Retina (tissue), 1 donor: ENCODE measurements at regions not wholly inside any gene's neighbourhood (a gene's known extent, or its start where the extent isn't known, plus 50 kb on each side); places are given as distances from the start of the nearest gene placed in this dataset.

Experiments
- DNase-seq: peaks from one replicate; pipeline ENCODE4 v3.0.0-alpha.2; 2016

DNA sequence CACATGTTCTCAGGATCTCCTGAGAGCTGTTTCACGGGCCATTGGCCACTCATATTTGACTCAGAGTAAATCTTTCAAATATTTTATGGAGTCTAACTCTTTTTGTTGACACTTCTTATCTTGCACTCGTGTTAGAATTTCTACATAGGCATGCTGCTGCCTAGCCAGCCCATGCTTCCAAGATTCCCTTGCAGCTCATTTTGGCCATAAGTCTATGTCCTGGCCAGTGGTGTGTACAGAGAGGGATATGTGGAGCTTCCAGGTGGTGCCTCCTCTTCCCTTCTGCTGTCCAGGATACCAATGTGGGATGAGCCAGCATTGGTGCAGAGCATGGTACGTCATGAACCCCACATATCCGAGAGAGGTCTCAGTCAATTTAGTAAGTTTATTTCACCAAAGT, 522.6 kb downstream of the QKI start:
- no peak for DNase-seq

DNA sequence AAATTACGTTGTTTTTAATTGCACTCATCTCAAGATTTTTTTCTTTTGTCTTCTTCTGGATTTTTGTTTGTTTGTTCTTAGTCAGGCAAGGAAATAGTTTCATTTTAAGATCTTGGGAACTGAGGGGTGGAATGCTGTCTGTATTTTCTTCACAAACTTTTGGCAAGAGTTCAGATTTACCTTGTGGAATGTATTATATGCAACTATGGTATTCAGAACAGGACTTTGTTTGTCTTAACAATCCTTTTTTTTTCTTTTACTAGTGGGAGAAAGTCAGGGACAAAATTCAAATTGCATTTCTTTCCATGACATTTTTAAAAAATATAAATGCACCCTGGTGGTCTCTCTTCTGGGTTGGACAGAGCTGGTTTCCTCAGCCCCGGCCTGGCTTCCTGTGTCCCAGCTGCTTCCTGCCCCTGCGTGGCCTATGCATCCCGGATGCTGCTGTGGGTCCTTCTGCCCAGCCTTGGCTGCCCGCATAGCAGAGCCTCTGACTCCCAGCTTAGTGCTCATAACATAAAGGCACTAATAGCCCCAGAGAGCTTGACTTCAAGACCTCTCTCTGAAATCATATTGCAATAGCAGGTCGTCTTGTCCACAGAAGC, 520.7 kb downstream of the QKI start:
- DNase-seq: no peak

DNA sequence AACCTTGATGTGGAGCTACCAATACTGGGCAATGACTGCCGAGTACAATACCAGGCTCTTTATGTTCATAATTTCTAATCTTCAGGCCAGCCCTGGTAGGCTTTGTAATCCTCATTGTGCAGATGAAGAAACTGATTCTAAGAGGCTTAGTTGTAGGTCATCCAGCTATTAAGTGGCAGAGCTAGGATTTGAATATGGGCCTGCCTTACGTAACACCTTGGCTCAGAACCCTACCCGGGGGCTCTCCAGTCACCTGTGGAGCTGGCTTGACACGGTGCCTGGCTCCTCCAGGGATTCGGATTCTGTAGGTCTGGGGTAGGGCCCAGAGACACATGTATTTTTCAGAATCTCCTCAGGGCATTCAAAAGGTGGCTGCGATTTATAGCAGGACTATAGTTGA, 515.5 kb downstream of the QKI start:
- no peak for DNase-seq

DNA sequence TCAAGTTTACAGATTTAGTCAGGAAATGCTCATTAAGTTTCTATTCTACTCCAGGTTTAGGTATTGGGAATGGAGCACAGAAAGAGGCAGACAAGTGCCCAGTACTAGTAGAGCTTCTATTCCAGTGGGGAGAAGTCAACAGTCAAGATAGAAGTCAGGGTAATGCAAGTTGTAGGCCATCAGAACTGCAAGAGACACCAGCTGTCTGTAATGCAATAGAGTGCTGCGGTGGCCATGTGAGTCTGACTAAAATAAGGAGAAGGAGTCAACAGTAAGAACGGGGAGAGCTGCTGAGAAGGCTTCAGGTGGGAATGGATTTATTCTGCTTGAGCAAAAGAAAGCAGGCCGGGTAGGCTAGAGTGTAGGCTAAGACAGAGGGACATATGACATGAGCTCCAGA, 515.0 kb downstream of the QKI start:
- no peak for DNase-seq

DNA sequence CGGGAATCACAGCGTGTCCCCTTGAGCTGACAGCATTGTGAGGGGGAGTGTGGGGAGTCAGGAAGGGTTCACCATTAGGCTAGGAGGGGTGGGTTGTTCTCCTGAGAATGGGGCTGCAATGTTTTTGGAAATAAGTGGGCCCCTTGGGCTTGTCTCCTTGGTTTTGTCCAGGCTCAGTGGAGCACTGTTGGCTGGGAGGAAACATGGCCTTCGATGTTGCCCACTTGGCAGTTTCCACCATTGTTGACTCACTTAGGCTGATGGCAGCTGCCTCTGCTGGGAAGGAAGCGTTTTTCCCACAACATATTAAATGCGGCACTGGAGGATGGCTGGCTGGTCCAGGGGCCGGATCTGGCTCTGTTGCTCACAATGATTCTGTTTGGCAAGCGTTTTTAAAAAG, 512.1 kb downstream of the QKI start:
- DNase-seq: no peak

DNA sequence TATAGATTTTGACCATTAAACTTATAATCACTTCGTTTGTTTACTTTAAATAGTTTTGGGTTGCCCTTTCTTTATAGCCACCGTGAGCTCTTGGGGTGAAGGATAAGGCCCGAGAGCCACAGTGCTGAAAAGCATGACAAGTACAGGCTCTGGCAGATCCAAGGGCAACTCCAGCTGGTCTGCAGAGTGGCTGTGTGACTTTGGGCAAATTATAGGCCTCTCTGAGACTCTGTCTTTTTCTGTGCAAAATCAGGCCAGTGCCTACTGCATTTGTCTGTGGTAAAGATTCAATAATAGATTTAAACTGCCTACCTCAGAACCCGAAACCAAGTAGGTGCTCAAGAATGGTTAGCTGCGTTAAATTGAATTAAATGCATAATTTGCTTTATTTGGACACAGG, 511.3 kb downstream of the QKI start:
- DNase-seq: no peak

DNA sequence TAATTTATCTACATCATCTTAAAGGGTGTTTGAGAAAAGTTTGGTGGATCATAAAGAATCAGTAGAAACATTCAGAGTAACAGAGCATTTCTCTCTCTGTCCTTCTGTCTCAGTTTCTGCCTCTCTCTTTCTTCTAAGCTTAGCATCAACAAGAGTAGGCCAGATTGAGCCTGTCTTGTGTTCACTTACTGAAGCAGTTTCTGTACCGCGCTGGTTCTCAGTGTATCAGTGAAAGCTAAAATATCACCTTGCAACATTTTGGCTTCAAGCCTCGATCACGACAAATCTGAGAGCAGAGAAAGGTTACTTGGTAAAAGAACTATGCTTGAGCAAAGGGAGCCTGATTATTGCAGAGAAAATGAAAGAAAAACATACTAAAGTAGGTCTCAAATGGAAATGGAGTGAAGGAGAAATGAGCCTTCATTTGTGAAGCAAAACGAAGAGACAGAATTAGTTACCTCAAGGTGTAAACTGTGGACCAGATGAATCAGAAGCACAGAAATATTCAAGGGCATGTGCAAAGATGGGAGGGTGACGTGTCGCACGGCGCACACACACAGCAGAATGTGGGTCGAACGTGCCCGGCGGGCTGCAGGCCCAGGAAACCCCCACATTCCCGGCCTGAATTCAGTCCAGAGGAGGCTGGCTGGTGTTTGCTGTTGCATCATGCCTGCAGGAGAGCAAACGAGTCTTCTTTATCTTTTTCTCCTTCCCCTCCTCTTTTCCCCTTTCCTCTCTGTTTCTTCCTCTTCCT, 509.3 kb downstream of the QKI start:
- no peak for DNase-seq

DNA sequence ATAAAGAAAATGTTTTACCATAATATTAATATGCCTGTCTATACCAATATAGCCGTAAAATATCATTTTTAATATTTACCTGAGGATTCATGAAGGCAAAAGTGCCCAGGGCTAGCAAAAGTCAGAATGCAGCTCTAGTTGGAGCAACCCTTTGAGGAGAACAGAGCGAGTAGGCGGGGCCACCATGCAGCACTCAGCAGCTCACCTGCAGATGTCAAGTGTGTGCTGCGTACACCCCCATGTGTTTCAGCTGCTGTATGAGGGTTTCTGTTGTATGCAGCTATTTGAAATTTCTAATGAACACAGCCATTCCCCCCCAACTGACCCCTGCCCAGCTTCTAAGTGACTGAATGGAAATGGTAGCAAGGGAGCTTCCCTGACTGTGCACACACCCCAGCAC, 508.0 kb downstream of the QKI start:
- no peak for DNase-seq

DNA sequence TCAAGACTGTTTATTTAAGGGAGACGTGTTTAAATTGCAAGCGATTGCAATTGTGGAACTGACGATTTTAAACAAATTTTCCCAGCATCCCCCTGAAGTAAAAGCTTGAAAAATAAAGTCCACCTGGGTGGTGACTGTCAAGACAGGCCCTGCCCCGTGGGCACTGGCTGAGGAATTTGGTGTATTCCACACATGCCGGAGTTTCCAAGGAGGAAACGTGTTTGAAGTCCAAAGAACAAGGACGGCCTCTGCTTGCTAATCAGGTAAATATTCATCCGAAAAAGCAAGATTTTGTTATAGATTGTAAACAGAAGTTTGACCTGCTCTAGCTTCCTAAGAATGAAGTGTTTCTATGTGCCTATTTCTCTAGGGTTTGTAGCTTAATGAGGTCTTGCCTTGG, 505.1 kb downstream of the QKI start:
- no peak for DNase-seq

DNA sequence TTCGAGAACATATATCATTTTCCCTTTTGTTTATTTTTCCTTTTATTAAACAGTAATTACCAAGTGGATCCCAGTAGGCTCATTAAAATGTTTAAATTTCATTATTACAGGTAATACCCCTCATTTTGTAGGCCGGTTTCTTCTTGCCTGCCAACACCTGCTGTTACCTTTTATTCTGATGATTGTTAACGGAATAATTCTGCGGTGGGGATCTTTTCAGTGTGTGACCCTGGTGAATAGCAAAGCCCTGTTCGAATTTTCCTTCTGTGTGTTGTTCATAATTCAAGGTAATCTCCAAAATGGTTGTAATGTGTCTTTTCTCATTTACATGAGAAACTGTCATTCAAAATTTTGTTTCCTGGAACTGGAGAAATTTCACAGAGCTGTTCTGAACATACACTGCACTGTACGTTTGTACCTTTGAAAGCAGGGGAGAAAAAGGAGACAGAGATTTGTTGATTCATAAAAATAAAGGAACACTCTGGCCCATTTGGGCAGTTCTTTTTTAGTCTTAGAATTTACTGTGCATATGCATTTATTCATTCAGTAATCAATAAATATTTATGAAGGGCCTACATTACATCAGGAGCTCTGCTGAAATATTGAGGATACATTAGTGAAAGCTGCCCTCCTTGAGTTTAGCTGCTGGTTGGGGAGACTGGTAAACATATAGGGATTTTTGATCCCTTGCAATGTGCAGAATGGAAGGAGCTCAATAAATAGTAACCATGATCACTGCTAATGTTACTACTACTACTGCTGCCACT, 502.0 kb downstream of the QKI start:
- no peak for DNase-seq

DNA sequence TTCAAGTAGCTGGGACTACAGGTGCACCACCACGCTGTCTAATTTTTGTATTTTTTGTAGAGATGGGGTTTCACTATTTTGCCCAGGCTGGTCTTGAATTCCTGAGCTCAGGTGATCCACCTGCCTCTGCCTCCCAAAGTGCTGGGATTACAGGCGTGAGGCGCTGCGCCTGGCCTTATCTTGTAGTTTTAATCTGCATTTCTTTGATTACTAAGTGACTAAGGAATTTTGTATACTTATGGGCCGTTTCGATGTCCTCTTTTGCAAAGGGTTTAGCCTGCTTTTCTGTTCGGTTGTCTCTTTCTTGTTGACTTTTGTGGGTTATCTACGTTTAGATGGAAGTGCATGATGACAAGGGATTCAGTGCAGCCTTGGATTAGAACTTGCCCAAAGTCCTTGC, 500.6 kb downstream of the QKI start:
- DNase-seq: no peak

DNA sequence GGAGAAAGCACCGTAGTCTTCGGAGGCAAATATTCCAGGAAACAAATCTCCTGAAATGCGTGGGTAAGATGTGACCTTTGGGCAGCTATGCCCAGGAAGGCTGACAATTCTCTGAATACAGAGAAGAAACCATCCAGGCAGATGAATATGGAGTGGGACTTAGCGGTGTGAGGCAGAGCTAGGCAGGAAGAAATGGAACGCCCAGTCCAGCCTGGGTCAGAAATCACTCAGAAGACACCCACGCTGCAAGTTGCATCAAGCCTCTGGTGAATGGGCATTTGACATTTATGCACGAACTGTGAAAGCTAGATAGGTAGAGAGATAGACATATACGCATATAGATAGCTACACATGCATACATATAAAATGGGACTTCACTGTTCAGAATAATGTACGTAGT, 498.5 kb downstream of the QKI start:
- no peak for DNase-seq

DNA sequence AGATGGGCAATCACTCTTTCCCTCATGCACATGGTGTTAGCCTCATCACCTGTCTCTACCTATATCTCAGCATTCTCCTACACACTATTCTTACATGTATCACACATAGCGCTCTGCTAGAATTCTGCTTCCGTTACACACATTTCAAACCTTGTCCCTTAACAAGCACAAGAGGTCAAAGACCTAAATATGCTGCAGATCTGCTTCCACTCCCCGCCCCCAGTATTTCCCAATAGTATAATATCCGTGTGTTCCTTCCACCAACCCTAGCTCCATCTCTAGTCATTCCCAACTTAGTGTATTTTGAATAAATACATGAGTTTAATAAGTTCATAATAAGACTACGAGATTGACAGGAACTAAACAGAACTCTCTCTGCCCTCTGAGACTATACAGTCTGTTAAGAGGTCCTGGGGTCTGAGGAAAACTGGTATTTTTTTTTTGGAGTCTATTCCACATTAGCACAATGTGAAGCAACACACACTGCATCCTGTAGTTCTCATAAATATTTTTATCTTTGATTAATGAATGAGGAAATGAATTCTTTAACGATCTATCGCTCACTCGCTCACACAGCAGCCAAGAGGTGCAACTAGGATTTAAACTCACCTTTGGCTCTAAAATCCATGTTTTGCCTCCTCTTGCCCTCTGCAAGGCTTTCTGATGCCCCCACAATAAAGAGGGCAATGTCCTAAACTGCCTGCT, 491.6 kb downstream of the QKI start:
- DNase-seq: no peak

DNA sequence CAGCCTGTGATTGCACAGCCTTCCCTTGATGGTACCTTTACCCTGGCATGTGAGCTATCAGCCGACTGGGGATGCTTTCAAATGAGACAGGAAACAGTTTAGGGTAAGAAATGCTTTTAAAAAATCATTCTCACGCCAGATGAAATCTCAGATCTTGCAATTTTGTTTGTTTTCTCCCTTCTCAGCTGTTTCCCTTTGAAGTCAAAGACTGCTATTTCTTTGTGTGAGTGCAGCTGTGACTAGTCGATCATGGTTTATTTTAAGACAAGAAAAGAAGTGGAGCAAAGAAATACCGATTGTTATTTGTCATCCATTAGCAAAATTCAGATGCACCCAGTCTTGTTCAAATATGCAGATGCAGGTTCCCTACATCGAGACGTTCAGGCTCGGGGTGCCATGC, 489.7 kb downstream of the QKI start:
- DNase-seq: no peak

DNA sequence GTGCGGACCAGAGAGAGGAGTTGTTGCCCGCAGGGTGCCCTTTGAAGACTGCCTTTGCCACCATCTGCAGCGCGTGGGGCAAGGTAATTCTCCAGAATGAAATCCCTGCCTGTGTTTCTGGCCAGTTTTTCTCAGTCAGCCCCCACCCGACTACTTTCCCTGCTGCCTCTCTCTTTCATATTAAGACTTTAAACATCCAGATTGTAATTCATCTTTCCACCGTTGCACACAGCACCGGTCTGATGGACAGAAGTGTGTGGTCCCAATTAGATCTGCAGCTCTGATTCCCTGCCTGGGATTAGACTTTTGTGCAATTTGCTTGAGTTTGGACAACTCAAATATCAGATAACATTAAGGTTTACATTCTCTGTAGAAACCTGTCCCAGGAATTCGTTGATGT, 489.0 kb downstream of the QKI start:
- no peak for DNase-seq

DNA sequence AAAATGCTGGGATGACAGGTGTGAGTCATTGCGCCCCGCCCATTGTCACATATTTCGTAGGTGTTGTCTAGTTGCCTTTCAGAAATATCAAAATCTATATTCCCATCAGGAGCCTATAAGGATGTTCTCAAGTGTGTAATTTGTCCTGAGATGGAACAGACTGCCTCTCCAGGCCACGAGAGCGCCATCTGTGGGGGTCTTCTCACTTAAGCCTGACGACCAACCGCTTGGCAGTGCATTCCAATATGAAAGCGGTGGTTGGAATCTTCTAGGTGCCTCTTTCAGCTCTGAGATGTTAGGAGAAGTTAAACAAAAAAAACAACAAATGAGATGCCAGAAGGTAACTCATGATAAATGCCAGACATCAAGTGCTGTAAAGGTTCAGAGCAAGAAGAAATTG, 488.5 kb downstream of the QKI start:
- no peak for DNase-seq

DNA sequence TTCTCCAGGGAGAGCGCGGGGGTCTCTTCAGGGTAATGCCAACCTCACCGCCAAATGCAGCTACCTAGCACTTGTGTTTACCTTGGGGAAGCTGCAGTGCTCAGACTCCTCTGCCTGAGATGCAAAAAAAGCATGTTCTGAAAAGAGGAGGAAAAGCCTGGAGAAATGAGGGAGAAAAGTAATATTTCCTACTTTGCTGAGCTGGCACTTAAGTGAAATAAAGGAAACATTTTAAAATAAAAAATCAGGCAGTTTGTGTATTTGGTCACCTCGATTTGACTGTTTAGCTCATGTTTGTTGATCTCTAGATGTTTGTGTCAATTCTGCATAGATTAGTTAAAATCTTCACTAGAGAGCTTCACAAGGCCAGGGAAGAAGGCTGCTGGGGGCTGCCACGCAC, 487.2 kb downstream of the QKI start:
- DNase-seq: no peak

DNA sequence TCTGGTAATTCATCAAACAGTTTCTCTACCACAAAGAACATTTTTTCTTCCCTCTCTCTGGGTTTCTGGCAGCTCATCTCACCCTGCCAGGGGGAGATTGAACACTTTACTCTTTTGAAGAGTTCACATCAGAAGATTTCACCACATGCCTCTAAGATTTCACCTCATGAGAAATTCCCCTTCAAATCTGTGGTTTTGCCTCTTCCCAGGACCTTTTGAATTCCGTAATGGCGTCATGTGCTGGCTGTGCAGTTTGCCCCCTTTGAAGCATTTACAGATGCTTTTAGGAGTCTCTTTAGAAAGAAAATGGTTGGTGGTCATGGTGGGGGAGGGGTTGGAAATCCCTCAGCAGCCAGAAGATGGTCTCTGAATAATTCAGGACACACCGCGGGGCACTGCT, 486.1 kb downstream of the QKI start:
- peak; percentile 16 for DNase-seq

DNA sequence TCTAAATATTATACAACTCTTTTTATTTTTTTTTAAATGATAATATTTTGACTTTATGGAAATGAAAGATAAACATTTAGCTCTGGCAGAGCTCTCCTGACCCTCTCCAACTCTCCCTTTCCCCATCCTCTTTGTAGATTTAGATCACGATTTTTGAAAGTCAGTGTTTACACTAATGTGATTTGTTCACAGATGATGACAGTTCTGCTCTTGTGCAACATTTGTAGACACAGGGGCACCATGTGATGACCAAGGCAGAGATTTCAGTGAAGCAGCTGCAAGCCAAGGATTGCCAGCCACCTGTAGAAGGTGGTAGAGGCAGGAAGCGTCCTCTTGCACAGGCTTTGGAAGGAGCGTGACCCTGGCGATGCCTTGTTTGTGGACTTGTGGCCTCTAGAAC, 483.2 kb downstream of the QKI start:
- DNase-seq: no peak

DNA sequence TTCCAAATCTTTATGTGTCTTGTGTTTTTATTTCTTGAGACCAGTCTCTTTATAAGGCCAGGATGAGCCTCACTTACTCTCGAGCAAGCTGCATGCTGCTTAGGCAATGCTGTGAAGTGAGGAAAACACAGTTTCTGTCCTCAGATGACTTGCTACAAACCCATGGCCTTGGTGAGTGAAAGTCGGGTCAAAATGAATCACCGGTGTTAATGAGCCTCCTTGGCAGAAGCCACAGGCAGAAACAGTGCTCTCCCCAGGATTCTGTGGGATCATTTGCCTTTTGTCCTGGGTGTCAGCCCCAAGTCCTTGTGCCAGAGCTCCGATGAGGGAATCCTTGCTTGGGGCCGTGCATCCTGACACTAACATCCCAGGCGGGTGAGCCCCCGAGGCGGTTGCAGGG, 482.5 kb downstream of the QKI start:
- DNase-seq: no peak

DNA sequence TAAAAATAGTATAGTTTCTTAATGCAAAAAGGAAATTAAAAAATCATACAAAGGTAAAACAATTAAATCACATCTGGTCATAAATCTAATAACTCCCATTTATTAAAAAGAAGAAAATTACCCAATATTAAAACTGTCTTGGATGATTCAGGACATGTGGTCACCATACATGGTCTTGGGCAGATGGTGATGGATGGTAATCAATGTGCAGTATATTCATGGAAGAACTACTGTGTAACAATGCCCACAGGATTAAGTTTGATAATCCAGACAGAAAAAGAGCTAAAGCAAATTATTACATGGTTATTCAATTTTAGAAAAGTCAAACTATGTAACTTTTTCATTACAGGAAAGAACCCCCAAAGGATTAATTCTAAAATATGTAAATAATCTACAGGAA, 480.6 kb downstream of the QKI start:
- DNase-seq: no peak

DNA sequence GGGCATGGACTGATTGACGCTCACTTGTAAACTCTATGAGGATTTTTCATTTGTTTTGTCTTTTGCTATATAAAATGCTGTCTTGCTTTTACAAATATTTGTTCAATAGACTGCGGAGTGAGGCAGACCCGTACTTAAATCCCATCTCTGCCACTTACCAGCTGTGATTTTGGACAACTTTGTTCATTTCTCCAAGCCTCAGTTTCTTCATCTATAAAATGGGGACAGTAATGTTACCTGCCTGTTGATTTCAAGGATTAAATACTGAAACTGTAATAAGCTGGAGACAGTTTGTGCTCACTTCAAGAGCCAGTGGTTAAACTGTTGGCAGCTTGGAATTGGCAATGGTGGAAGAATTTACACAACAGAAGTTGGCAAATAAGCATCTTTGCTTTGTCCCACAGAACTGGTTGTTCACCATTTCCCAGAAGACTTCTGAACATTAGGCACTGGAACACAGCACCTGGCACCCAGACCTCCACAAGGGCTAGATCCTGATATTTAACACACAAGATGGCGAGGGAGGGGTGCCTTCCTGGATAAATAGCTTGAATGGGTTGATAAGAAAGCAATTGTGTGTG, 479.2 kb downstream of the QKI start:
- no peak for DNase-seq

DNA sequence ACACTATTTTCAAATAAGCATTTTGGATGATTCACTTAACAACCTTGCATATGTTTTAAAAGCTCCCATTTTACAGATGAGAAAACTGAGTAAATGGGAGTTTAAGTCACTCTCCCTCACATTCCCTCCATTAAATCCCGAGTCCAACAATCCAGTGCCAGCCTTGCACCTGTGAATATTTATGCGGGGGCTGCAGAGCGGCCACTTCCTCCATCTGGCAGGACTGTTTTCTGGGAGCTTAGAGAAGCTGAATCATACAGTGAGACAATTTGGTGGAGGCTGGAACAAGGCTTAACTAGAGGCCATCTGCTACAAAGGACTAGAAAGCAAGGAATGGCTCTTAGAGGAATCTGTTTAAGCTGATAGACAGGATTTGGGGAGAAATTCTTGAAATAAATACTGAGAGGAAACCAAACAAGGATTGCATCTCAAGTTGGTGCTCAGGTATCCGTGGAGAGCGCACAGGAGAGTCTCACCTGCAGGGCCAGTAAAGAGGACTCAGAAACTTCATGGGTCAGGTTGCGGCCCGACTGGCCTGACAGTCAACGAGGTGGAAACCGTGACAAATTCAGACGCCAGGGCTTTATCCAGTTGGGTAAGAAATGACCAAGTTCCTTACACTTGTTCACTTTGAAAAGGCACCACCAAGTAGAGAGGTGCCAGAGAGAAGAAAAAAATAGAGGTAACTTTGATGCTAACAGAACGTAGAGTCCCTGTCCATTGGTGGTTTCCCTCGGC, 478.5 kb downstream of the QKI start:
- no peak for DNase-seq
